Esophagus muscularis mucosa (tissue), 4 donors: ENCODE measurements at regions not wholly inside any gene's neighbourhood (a gene's known extent, or its start where the extent isn't known, plus 50 kb on each side); places are given as distances from the start of the nearest gene placed in this dataset.

Experiments used
- CTCF ChIP-seq, 3 experiments: fragments of 200-600 bp in 2 of 3; fragments of 450-650 bp in 1 of 3; sonication (generic) in 2 of 3; IDR thresholded peaks; one replicate each; pipeline ENCODE4 v1.5.1; 2017 to 2019; ENCODE audit warnings: antibody characterized with exemption in 3 of 3, mild to moderate bottlenecking in 2 of 3, moderate library complexity in 1 of 3
- EP300 ChIP-seq: sonication (generic); formaldehyde crosslinking; IDR thresholded peaks from one replicate; pipeline ENCODE4 v1.6.1; 2017; ENCODE audit warnings: antibody characterized with exemption
- POLR2A ChIP-seq: fragments of 450-650 bp; IDR thresholded peaks from one replicate; pipeline ENCODE4 v1.6.1; 2017; ENCODE audit warnings: antibody characterized with exemption, moderate library complexity, mild to moderate bottlenecking, low read depth
- POLR2AphosphoS5 ChIP-seq, 2 donors: sonication (generic); formaldehyde crosslinking; IDR thresholded peaks; one replicate each; pipeline ENCODE4 v1.6.1; 2017; ENCODE audit warnings: antibody characterized with exemption in 2 of 2

DNA sequence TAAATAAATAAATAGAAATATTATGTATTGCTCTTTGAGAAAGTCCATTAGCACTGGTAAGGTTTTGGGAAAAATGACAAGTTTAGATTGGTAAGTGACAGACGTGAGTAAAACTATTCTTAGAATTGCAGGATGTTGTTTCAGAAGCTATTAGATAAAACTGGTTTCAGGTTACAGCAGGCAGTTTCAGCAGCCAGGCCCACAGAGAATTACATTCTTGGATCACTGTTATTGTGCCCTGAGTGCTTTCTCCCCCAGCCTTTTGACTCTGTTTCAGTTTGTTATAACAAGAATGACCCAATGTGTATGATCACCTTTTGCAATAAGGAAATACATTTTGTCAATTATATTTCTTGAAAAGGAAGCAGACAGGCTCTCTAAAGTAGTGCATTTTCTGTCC is 86.5 kb downstream of the DKK1 start:
- TF ChIP-seq POLR2AphosphoS5 (IDR thresholded peaks at IDR 0.05) = no peak
- TF ChIP-seq POLR2A = no peak
- TF ChIP-seq CTCF (IDR thresholded peaks at IDR 0.05) = no peak
- no peak for TF ChIP-seq EP300
